GM12874 (cell line): ENCODE measurements at regions not wholly inside any gene's neighbourhood (a gene's known extent, or its start where the extent isn't known, plus 50 kb on each side); places are given as distances from the start of the nearest gene placed in this dataset.

Experiments used
- CTCF ChIP-seq: IDR thresholded peaks from 2 replicates; pipeline ENCODE4 v1.5.1; 2011; ENCODE audit warnings: low read depth, mild to moderate bottlenecking, control low read depth, low read length, moderate library complexity; ENCODE audit not compliant: insufficient read depth

- no peak for TF ChIP-seq CTCF
These were observed 789.3 kb downstream of the TMTC2 start for GRCh38 chr12:83476006-83476405.

GRCh38 chr12:83474369-83474768 is 787.7 kb downstream of the TMTC2 start:
- TF ChIP-seq CTCF: no peak

GRCh38 chr12:83473408-83474095 is 786.8 kb downstream of the TMTC2 start:
- no peak for TF ChIP-seq CTCF

GRCh38 chr12:83472772-83473171 is 786.1 kb downstream of the TMTC2 start:
- TF ChIP-seq CTCF: no peak

GRCh38 chr12:83472350-83472749 is 785.6 kb downstream of the TMTC2 start:
- TF ChIP-seq CTCF: no peak

- no peak for TF ChIP-seq CTCF
These were observed 784.6 kb downstream of the TMTC2 start for GRCh38 chr12:83471341-83471740.

- no peak for TF ChIP-seq CTCF
These were observed 784.0 kb downstream of the TMTC2 start for GRCh38 chr12:83470749-83471148.
